ENCODE measurements at regions not wholly inside any gene's neighbourhood (a gene's known extent, or its start where the extent isn't known, plus 50 kb on each side); places are given as distances from the start of the nearest gene placed in this dataset.

DNA sequence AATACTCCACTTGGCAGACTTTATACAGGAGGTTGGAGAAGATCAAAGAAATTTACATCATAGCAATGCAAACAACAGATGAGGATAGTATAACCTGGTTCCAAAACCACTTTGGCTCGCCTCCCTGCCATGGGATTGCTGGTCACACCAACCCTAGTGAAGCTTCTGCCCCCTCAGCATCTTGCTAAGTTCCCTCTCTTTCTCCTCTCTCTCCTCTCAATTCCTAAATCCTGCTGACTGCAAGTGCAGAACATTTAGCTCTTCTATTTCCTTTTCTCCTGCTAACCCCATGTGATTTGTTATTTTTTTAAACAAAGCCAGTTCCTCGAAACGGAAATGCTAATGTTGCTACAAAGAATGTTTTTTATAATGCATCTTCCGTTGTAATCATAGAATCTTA lies 50.3 kb upstream of the LY86 start:
- TF ChIP-seq EZH2 (IDR thresholded peaks at IDR 0.05) (no peak), POLR2AphosphoS5 (IDR thresholded peaks at IDR 0.05; ENCODE audit: borderline replicate concordance, low read depth, low read length) (no peak), FOXP2 (optimal IDR thresholded peaks at IDR 0.05; ENCODE audit: control extremely low read depth, extremely low read length, insufficient read depth) (no peak)

Data from SK-N-MC (cell line).